ENCODE measurements at regions not wholly inside any gene's neighbourhood (a gene's known extent, or its start where the extent isn't known, plus 50 kb on each side); places are given as distances from the start of the nearest gene placed in this dataset.

GRCh38 chr3:94248042-94248441 is 185.2 kb downstream of the NSUN3 start:
- intact Hi-C loops (cut with DNase I): no loop called here
- Histone ChIP-seq H3K4me3 (no peak overlapping the region), H3K36me3 (no peaks in the 10 kb centered on the region), H3K9me3 (no peaks in the 10 kb centered on the region), H3K27me3 (peaks cover 0 to 6% (median 0%) of the 10 kb centered on the region in 7 donors), H3K27ac (no peak overlapping the region), H3K4me1 (no peaks in the 10 kb centered on the region)
- ATAC-seq (no peak), DNase-seq (no peak)
- TF ChIP-seq, protein P1, sequence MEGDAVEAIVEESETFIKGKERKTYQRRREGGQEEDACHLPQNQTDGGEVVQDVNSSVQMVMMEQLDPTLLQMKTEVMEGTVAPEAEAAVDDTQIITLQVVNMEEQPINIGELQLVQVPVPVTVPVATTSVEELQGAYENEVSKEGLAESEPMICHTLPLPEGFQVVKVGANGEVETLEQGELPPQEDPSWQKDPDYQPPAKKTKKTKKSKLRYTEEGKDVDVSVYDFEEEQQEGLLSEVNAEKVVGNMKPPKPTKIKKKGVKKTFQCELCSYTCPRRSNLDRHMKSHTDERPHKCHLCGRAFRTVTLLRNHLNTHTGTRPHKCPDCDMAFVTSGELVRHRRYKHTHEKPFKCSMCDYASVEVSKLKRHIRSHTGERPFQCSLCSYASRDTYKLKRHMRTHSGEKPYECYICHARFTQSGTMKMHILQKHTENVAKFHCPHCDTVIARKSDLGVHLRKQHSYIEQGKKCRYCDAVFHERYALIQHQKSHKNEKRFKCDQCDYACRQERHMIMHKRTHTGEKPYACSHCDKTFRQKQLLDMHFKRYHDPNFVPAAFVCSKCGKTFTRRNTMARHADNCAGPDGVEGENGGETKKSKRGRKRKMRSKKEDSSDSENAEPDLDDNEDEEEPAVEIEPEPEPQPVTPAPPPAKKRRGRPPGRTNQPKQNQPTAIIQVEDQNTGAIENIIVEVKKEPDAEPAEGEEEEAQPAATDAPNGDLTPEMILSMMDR (IDR thresholded peaks at IDR 0.05): no peak
- 57 to 70% methylated on average over 1 of the region's 1 CpG for WGBS, 2 donors

DNA sequence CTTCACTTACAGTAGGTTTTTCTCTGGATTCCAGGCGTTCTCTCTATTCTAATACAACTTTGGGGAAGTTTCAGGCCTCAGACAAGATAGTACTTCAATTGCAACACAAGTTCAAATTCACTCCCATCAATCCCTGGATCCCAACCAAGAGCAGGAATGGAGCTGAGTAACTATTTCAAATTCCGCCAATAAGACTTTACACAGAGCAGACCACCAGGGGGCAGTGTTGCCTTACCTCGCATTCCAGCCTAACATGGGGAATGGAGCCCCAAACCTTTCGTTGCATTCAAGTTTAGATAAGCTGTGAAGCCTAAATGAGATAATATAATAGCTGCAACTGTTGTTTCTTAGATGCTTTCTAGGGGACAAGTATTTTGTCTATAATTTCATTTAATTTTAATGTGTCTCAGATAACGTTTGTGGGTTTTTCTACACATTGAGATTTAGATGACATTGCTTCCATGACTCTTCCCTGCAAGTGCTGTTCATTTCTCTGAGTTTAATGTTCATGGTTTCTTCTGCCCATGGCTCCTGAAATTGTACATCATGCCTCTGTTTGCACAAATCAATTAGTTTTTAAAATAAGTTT is 186.7 kb downstream of the NSUN3 start:
- intact Hi-C loops (cut with DNase I): no loop called here
- no peak overlapping the region for H3K4me3 ChIP-seq

DNA sequence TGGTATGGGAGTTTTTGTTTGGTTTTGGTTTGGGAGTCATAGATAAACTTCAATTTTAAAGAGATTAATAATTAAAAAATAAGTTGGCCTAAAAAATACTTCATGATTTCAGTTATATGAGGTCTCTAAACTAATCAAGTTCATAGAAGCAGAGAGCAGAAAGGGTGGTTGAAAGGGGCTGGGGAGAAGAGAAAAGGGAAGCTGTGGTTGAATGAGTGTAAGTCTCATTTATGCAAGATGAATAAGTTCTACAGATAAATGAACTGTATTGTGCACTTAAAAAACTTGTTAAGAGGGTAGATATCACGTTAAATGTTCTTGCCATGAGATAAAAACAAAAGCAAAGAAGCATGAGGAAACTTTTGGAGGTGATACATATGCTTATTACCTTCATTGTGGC is 188.7 kb downstream of the NSUN3 start:
- 35 to 50% methylated on average over 1 of the region's 1 CpG for WGBS, 2 donors
- H3K4me1 ChIP-seq: no peaks in the 10 kb centered on the region
- no peak for DNase-seq
- H3K9me3 ChIP-seq: no peaks in the 10 kb centered on the region
- H3K27ac ChIP-seq: no peak overlapping the region
- no peak overlapping the region for H3K4me3 ChIP-seq
- intact Hi-C loops (cut with DNase I): no loop called here
- ATAC-seq: no peak
- no peaks in the 10 kb centered on the region for H3K36me3 ChIP-seq
- H3K27me3 ChIP-seq: peaks cover 0 to 6% (median 0%) of the 10 kb centered on the region in 7 donors
- TF ChIP-seq, protein P1 (IDR thresholded peaks at IDR 0.05): no peak

More for the DNA sequence above, 186.7 kb downstream of the NSUN3 start:
- peak in 1 of 8 donors; percentile 48 for ATAC-seq
- Histone ChIP-seq H3K27me3 (peaks cover 0 to 6% (median 0%) of the 10 kb centered on the region in 7 donors), H3K4me1 (no peaks in the 10 kb centered on the region), H3K36me3 (no peaks in the 10 kb centered on the region), H3K9me3 (no peaks in the 10 kb centered on the region), H3K27ac (no peak overlapping the region)
- 34 to 35% methylated on average over 5 of the region's 5 CpGs for WGBS, 2 donors
- TF ChIP-seq, protein P1 (IDR thresholded peaks at IDR 0.05): peak; percentile 35 to 80 (median 71)
- peak; percentile 17 to 38 for DNase-seq

- DNase-seq (no peak), ATAC-seq (no peak)
- no peak overlapping the region for H3K27ac ChIP-seq
- no peaks in the 10 kb centered on the region for H3K36me3 ChIP-seq
- no peak overlapping the region for H3K4me3 ChIP-seq
- no peaks in the 10 kb centered on the region for H3K4me1 ChIP-seq
- intact Hi-C loops (cut with DNase I): no loop called here
- TF ChIP-seq, protein P1 (IDR thresholded peaks at IDR 0.05): no peak
- H3K9me3 ChIP-seq: no peaks in the 10 kb centered on the region
- peaks cover 0 to 6% (median 0%) of the 10 kb centered on the region in 7 donors for H3K27me3 ChIP-seq
- WGBS, 2 donors: 67 to 69% methylated on average over 1 of the region's 1 CpG
Observed at GRCh38 chr3:94252316-94252715, 189.5 kb downstream of the NSUN3 start.

Measured in heart right ventricle (tissue), 16 donors.